ENCODE measurements at regions not wholly inside any gene's neighbourhood (a gene's known extent, or its start where the extent isn't known, plus 50 kb on each side); places are given as distances from the start of the nearest gene placed in this dataset.

GRCh38 chr4:112038861-112039260, 106.4 kb upstream of the FAM241A start:
- TF ChIP-seq NFIC (IDR thresholded peaks at IDR 0.05): no peak
- no peak for TF ChIP-seq EGR1 (IDR thresholded peaks at IDR 0.05)
- TF ChIP-seq, protein P1, sequence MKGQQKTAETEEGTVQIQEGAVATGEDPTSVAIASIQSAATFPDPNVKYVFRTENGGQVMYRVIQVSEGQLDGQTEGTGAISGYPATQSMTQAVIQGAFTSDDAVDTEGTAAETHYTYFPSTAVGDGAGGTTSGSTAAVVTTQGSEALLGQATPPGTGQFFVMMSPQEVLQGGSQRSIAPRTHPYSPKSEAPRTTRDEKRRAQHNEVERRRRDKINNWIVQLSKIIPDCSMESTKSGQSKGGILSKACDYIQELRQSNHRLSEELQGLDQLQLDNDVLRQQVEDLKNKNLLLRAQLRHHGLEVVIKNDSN (IDR thresholded peaks at IDR 0.05): no peak
- TF ChIP-seq TCF12 (IDR thresholded peaks at IDR 0.05; ENCODE audit: low read depth): no peak
- TF ChIP-seq, protein P2, sequence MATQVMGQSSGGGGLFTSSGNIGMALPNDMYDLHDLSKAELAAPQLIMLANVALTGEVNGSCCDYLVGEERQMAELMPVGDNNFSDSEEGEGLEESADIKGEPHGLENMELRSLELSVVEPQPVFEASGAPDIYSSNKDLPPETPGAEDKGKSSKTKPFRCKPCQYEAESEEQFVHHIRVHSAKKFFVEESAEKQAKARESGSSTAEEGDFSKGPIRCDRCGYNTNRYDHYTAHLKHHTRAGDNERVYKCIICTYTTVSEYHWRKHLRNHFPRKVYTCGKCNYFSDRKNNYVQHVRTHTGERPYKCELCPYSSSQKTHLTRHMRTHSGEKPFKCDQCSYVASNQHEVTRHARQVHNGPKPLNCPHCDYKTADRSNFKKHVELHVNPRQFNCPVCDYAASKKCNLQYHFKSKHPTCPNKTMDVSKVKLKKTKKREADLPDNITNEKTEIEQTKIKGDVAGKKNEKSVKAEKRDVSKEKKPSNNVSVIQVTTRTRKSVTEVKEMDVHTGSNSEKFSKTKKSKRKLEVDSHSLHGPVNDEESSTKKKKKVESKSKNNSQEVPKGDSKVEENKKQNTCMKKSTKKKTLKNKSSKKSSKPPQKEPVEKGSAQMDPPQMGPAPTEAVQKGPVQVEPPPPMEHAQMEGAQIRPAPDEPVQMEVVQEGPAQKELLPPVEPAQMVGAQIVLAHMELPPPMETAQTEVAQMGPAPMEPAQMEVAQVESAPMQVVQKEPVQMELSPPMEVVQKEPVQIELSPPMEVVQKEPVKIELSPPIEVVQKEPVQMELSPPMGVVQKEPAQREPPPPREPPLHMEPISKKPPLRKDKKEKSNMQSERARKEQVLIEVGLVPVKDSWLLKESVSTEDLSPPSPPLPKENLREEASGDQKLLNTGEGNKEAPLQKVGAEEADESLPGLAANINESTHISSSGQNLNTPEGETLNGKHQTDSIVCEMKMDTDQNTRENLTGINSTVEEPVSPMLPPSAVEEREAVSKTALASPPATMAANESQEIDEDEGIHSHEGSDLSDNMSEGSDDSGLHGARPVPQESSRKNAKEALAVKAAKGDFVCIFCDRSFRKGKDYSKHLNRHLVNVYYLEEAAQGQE (IDR thresholded peaks at IDR 0.05; ENCODE audit: low read depth): no peak
- TF ChIP-seq RAD21 (IDR thresholded peaks at IDR 0.05; ENCODE audit: low read depth): no peak
- TF ChIP-seq TEAD4 (IDR thresholded peaks at IDR 0.05): no peak
- no peak for TF ChIP-seq EP300 (IDR thresholded peaks at IDR 0.05; ENCODE audit: borderline replicate concordance)
- TF ChIP-seq TAF1 (IDR thresholded peaks at IDR 0.05; ENCODE audit: low read depth): no peak
- TF ChIP-seq CREB1 (IDR thresholded peaks at IDR 0.05; ENCODE audit: low read depth): no peak
- TF ChIP-seq MAX (IDR thresholded peaks at IDR 0.05): no peak
- TF ChIP-seq CEBPB (IDR thresholded peaks at IDR 0.05): no peak
- no peak for TF ChIP-seq ZBTB7A (IDR thresholded peaks at IDR 0.05; ENCODE audit: low read depth)
- no peak for TF ChIP-seq YY1 (IDR thresholded peaks at IDR 0.05; ENCODE audit: low read depth)

GRCh38 chr4:112053825-112054350, 91.4 kb upstream of the FAM241A start:
- TF ChIP-seq FOXM1 (IDR thresholded peaks at IDR 0.05; ENCODE audit: borderline replicate concordance, low read depth) (no peak), NFIC (IDR thresholded peaks at IDR 0.05) (no peak), YY1 (IDR thresholded peaks at IDR 0.05; ENCODE audit: low read depth) (no peak), EGR1 (IDR thresholded peaks at IDR 0.05) (no peak), ZBTB7A (IDR thresholded peaks at IDR 0.05; ENCODE audit: low read depth) (no peak), CREB1 (IDR thresholded peaks at IDR 0.05; ENCODE audit: low read depth) (no peak), EP300 (IDR thresholded peaks at IDR 0.05; ENCODE audit: borderline replicate concordance) (no peak), CEBPB (IDR thresholded peaks at IDR 0.05) (no peak), TCF12 (IDR thresholded peaks at IDR 0.05; ENCODE audit: low read depth) (no peak), TEAD4 (IDR thresholded peaks at IDR 0.05) (no peak), TAF1 (IDR thresholded peaks at IDR 0.05; ENCODE audit: low read depth) (no peak), MAX (IDR thresholded peaks at IDR 0.05) (no peak), RAD21 (IDR thresholded peaks at IDR 0.05; ENCODE audit: low read depth) (no peak)
- TF ChIP-seq, protein P2 (IDR thresholded peaks at IDR 0.05; ENCODE audit: low read depth): no peak
- TF ChIP-seq, protein P1 (IDR thresholded peaks at IDR 0.05): no peak

- TF ChIP-seq MAX (IDR thresholded peaks at IDR 0.05) (no peak), EP300 (IDR thresholded peaks at IDR 0.05; ENCODE audit: borderline replicate concordance) (no peak), CEBPB (IDR thresholded peaks at IDR 0.05) (no peak), ZBTB7A (IDR thresholded peaks at IDR 0.05; ENCODE audit: low read depth) (no peak), CREB1 (IDR thresholded peaks at IDR 0.05; ENCODE audit: low read depth) (no peak), FOXM1 (IDR thresholded peaks at IDR 0.05; ENCODE audit: borderline replicate concordance, low read depth) (no peak), YY1 (IDR thresholded peaks at IDR 0.05; ENCODE audit: low read depth) (no peak), TEAD4 (IDR thresholded peaks at IDR 0.05) (no peak), TAF1 (IDR thresholded peaks at IDR 0.05; ENCODE audit: low read depth) (no peak), NFIC (IDR thresholded peaks at IDR 0.05) (no peak)
- TF ChIP-seq, protein P1 (IDR thresholded peaks at IDR 0.05): no peak
Observed at GRCh38 chr4:112055100-112055499, 90.2 kb upstream of the FAM241A start.

DNA sequence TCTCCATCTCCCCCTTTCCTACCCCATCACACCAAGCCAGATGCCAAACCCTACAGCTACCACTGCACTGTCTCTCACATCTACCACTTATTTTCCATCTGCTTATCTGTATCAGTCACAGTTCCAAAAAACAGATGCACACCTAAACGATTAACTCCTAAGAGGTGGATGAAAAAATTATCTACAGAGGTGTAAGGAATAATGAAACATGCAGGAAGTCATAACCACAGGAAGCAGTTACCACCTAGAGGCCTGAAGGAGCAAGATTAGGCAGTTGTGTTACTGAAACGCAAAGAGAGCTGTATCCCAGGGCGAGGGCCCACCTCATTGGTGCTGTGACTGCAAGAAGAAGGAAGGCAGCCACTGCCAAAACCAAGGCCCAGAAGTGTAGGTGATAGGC, 87.8 kb upstream of the FAM241A start:
- TF ChIP-seq TEAD4 (IDR thresholded peaks at IDR 0.05) (no peak), YY1 (IDR thresholded peaks at IDR 0.05; ENCODE audit: low read depth) (no peak), RAD21 (IDR thresholded peaks at IDR 0.05; ENCODE audit: low read depth) (no peak), CREB1 (IDR thresholded peaks at IDR 0.05; ENCODE audit: low read depth) (no peak), MAX (IDR thresholded peaks at IDR 0.05) (no peak), NFIC (IDR thresholded peaks at IDR 0.05) (no peak), TCF12 (IDR thresholded peaks at IDR 0.05; ENCODE audit: low read depth) (no peak), ZBTB7A (IDR thresholded peaks at IDR 0.05; ENCODE audit: low read depth) (no peak), CEBPB (IDR thresholded peaks at IDR 0.05) (no peak), FOXM1 (IDR thresholded peaks at IDR 0.05; ENCODE audit: borderline replicate concordance, low read depth) (no peak), EP300 (IDR thresholded peaks at IDR 0.05; ENCODE audit: borderline replicate concordance) (no peak), TAF1 (IDR thresholded peaks at IDR 0.05; ENCODE audit: low read depth) (no peak)
- TF ChIP-seq, protein P2 (IDR thresholded peaks at IDR 0.05; ENCODE audit: low read depth): no peak
- TF ChIP-seq, protein P1 (IDR thresholded peaks at IDR 0.05): no peak

All from Ishikawa (cell line).